ENCODE measurements at regions not wholly inside any gene's neighbourhood (a gene's known extent, or its start where the extent isn't known, plus 50 kb on each side); places are given as distances from the start of the nearest gene placed in this dataset.

DNA sequence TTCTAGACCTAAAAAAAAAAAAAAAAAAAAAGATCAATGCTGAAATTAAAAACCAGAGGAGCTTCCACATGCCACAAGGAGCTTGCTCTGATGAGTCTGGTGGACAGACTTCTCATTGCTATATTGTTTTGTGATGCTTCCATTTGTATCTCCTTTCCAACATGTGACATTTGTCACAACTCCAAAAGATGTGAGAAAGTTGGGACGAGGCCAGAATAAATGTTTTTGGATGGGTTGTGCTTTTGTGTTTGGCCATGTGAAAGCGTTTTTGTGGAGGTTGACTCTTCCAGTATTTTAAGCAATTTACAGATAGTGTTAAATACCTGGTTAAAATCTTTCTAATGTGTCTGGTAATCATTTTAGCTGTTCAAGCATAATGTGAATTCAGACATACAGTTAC, 280.1 kb downstream of the SKAP2 start:
- Histone ChIP-seq H3K9ac (no peak overlapping the region), H3K9me3 (ENCODE audit: low read depth) (no peaks in the 10 kb centered on the region), H3K4me3 (no peak overlapping the region), H2AFZ (replicated peaks) (no peak overlapping the region), H3K27ac (no peak overlapping the region), H3K27me3 (no peaks in the 10 kb centered on the region), H3K4me1 (no peaks in the 10 kb centered on the region), H3K79me2 (ENCODE audit: low read depth) (no peaks in the 10 kb centered on the region), H3K4me2 (no peak overlapping the region), H3F3A (ENCODE audit: low read depth) (no peaks in the 10 kb centered on the region), H3K36me3 (no peaks in the 10 kb centered on the region), H4K20me1 (ENCODE audit: low read depth) (no peaks in the 10 kb centered on the region)
- TF ChIP-seq, protein P1, sequence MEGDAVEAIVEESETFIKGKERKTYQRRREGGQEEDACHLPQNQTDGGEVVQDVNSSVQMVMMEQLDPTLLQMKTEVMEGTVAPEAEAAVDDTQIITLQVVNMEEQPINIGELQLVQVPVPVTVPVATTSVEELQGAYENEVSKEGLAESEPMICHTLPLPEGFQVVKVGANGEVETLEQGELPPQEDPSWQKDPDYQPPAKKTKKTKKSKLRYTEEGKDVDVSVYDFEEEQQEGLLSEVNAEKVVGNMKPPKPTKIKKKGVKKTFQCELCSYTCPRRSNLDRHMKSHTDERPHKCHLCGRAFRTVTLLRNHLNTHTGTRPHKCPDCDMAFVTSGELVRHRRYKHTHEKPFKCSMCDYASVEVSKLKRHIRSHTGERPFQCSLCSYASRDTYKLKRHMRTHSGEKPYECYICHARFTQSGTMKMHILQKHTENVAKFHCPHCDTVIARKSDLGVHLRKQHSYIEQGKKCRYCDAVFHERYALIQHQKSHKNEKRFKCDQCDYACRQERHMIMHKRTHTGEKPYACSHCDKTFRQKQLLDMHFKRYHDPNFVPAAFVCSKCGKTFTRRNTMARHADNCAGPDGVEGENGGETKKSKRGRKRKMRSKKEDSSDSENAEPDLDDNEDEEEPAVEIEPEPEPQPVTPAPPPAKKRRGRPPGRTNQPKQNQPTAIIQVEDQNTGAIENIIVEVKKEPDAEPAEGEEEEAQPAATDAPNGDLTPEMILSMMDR (IDR thresholded peaks at IDR 0.05), result no peak
- no peak for TF ChIP-seq EZH2 (IDR thresholded peaks at IDR 0.05)
- no peak for TF ChIP-seq EZH2phosphoT487 (IDR thresholded peaks at IDR 0.05)
- H3K36me3 Mint-ChIP-seq, result no peaks in the 10 kb centered on the region
- no peak for DNase-seq (ENCODE audit: low spot score)
- H3K27ac Mint-ChIP-seq, result no peak overlapping the region
- H3K4me3 Mint-ChIP-seq, result no peak overlapping the region
- peaks cover 3% of the 10 kb centered on the region for H3K9me3 Mint-ChIP-seq
- peaks cover 9% of the 10 kb centered on the region for H3K27me3 Mint-ChIP-seq (ENCODE audit: insufficient read depth, low read depth)
- H3K4me1 Mint-ChIP-seq, result peaks cover 17% of the 10 kb centered on the region

DNA sequence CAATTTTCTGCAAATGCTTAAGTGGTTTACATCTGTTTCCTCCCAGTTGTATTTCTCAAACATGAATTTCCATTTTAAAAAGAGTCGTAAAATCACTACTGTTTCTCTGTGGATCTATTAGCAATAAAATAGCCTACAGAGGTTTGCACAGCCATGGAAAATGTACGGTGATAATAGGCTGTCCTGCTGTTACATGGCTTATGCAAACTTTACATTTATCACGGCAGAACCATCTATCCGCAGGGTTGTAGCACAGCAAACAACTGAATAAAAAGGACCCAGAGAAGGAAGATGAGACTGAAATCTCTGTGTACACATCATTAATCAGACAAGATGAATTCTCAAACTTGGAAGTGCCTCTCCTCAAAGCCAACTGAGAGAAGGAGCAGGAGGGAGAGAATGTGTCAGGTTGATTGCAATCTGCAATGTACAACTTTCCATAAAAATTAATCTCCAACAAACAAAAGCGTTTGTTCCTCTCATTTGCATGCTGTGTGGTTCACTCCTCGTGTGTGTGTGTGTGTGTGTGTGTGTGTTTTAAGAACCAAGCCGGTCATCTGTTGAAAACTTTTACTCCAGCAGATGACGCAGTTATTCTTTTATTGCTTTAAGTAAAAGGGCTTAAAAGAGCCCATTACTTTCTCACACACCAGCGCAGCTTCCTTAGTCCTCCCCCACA, 279.3 kb downstream of the SKAP2 start:
- Histone ChIP-seq H3K4me2 (no peak overlapping the region), H2AFZ (replicated peaks) (peak overlapping the region; percentile 9), H3K36me3 (no peaks in the 10 kb centered on the region), H3K4me1 (no peaks in the 10 kb centered on the region), H3K27ac (no peak overlapping the region), H3K4me3 (no peak overlapping the region), H3K9ac (no peak overlapping the region), H3F3A (ENCODE audit: low read depth) (no peaks in the 10 kb centered on the region), H3K27me3 (no peaks in the 10 kb centered on the region), H3K9me3 (ENCODE audit: low read depth) (no peaks in the 10 kb centered on the region), H3K79me2 (ENCODE audit: low read depth) (no peaks in the 10 kb centered on the region), H4K20me1 (ENCODE audit: low read depth) (no peaks in the 10 kb centered on the region)
- Mint-ChIP-seq H3K4me3 (no peak overlapping the region), H3K27ac (no peak overlapping the region), H3K4me1 (peaks cover 11% of the 10 kb centered on the region), H3K36me3 (no peaks in the 10 kb centered on the region), H3K27me3 (ENCODE audit: insufficient read depth, low read depth) (peaks cover 8% of the 10 kb centered on the region), H3K9me3 (peaks cover 3% of the 10 kb centered on the region)
- no peak for TF ChIP-seq EZH2 (IDR thresholded peaks at IDR 0.05)
- DNase-seq (ENCODE audit: low spot score), result no peak

DNA sequence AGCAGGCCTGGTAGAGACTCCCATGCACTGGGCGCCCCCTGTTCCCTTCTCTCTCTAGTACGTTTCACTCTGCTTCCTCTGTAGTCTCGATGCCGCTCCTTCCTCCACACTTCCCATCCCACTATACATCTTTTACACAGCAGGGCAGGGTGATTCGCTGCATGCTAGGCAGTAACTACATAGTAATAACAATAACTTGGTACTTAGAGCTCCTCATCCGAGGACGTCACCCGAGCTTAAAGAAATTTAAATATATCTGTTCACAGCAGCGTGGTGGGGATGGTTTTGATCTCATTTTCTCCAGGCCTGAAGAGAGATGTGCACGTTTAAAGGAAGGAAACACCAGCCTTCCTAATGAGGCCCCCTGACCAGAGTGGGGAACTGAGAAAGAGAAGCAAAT, 276.9 kb downstream of the SKAP2 start:
- H3K79me2 ChIP-seq (ENCODE audit: low read depth), result no peaks in the 10 kb centered on the region
- H3K4me1 ChIP-seq, result no peaks in the 10 kb centered on the region
- TF ChIP-seq EZH2phosphoT487 (IDR thresholded peaks at IDR 0.05) (no peak), EZH2 (IDR thresholded peaks at IDR 0.05) (no peak)
- TF ChIP-seq, protein P1 (IDR thresholded peaks at IDR 0.05), result no peak
- H3K27me3 ChIP-seq, result no peaks in the 10 kb centered on the region
- Mint-ChIP-seq H3K27me3 (ENCODE audit: insufficient read depth, low read depth) (peaks cover 9% of the 10 kb centered on the region), H3K4me1 (peaks cover 6% of the 10 kb centered on the region), H3K9me3 (no peaks in the 10 kb centered on the region), H3K27ac (no peak overlapping the region), H3K36me3 (no peaks in the 10 kb centered on the region), H3K4me3 (no peak overlapping the region)
- no peak overlapping the region for H3K4me3 ChIP-seq
- no peaks in the 10 kb centered on the region for H3K36me3 ChIP-seq
- H4K20me1 ChIP-seq (ENCODE audit: low read depth), result no peaks in the 10 kb centered on the region
- no peak for DNase-seq (ENCODE audit: low spot score)
- H3K9ac ChIP-seq, result no peak overlapping the region
- H3K27ac ChIP-seq, result no peak overlapping the region
- H3F3A ChIP-seq (ENCODE audit: low read depth), result no peaks in the 10 kb centered on the region
- H2AFZ ChIP-seq (replicated peaks), result no peak overlapping the region
- H3K9me3 ChIP-seq (ENCODE audit: low read depth), result no peaks in the 10 kb centered on the region
- H3K4me2 ChIP-seq, result no peak overlapping the region

DNA sequence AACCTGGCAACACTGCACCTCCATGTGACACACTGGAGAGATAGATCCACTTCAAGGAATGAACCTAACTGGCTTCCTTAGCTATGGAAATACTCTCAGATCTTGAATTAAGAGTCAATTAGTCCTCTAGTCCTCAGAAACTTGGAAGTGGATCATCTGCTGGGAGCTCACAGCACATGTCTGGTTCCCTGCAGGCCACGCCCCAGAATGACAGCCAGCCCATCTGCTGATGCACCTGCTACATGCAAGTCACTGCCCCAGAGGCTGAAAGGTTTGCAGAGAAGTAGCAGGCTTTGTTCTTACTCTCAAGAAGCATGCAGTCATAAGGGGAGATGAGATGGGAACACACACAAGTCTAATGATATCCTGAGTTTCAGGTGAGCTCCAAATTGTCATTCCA, 275.9 kb downstream of the SKAP2 start:
- H3K4me2 ChIP-seq, result no peak overlapping the region
- no peak overlapping the region for H2AFZ ChIP-seq (replicated peaks)
- no peak overlapping the region for H3K27ac ChIP-seq
- no peaks in the 10 kb centered on the region for H3K36me3 ChIP-seq
- Mint-ChIP-seq H3K27ac (peak overlapping the region; percentile 79), H3K9me3 (no peaks in the 10 kb centered on the region), H3K27me3 (ENCODE audit: insufficient read depth, low read depth) (peaks cover 9% of the 10 kb centered on the region), H3K4me1 (peaks cover 6% of the 10 kb centered on the region), H3K4me3 (no peak overlapping the region), H3K36me3 (no peaks in the 10 kb centered on the region)
- no peaks in the 10 kb centered on the region for H3K4me1 ChIP-seq
- no peaks in the 10 kb centered on the region for H3K9me3 ChIP-seq (ENCODE audit: low read depth)
- H3F3A ChIP-seq (ENCODE audit: low read depth), result no peaks in the 10 kb centered on the region
- no peak overlapping the region for H3K4me3 ChIP-seq
- no peaks in the 10 kb centered on the region for H3K79me2 ChIP-seq (ENCODE audit: low read depth)
- DNase-seq (ENCODE audit: low spot score), result no peak
- TF ChIP-seq EZH2 (IDR thresholded peaks at IDR 0.05), result no peak
- TF ChIP-seq, protein P1 (IDR thresholded peaks at IDR 0.05), result no peak
- TF ChIP-seq EZH2phosphoT487 (IDR thresholded peaks at IDR 0.05), result no peak
- no peaks in the 10 kb centered on the region for H4K20me1 ChIP-seq (ENCODE audit: low read depth)
- H3K27me3 ChIP-seq, result no peaks in the 10 kb centered on the region
- H3K9ac ChIP-seq, result no peak overlapping the region

Data from neural progenitor cell (in vitro differentiated cells).